HG03342 (cell line): ENCODE measurements at regions not wholly inside any gene's neighbourhood (a gene's known extent, or its start where the extent isn't known, plus 50 kb on each side); places are given as distances from the start of the nearest gene placed in this dataset.

ENCODE experiments used
- ATAC-seq: cut with Tn5 transposase; IDR thresholded peaks from one replicate; pipeline ENCODE4 v1.9.1; 2021; ENCODE audit warnings: mild to moderate bottlenecking, moderate library complexity; ENCODE audit not compliant: unreplicated experiment

DNA sequence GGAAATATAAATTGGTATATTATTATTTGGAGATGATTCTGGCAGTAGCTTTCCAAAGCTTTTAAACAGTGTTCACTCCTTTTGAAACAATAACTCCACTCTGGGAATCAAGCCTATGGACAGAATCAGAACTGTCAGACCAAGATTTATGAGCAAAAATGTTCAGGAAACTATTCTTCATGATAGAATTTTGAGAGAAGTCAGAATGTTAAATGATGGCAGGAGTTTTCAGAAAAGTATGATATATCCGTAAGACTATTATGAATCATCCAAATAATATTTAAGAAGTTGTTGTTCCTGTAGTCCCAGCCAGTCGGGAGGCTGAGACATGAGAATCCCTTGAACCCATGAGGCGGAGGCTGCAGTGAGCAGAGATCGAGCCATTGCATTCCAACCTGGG, 50.5 kb upstream of the ADGRG2 start:
- ATAC-seq: no peak

DNA sequence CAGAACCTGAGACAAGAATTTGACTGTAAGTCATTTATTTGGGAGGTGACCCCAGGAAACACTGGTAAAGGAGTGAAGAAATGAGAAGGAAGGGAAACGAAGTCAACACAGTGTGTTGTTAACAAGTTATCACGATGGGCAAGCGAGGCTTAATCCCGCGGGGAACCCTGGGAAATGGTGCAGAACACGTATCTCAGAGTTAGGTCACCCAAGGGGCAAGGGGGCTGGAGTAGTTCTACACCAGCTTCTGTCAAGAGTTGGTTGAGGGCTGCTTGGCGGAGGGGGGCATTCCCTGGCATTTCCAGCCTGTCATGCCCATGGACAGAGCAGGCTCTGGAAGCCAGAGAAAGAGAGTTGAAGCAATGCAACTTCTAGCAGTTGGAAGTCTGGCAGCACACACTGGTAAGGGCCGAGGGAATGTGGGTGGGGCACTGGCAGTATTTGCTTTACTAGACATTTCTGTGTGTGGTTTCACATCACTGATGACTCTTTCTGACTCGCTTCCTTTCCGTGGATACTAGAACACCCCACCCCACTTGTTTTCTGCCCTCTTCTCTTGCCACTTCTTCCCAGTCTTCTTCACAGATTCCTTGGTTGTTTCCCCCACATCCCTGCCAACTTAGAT, 52.2 kb upstream of the ADGRG2 start:
- ATAC-seq: no peak

GRCh38 chrX:19176901-19177630, 54.8 kb upstream of the ADGRG2 start:
- ATAC-seq: no peak

DNA sequence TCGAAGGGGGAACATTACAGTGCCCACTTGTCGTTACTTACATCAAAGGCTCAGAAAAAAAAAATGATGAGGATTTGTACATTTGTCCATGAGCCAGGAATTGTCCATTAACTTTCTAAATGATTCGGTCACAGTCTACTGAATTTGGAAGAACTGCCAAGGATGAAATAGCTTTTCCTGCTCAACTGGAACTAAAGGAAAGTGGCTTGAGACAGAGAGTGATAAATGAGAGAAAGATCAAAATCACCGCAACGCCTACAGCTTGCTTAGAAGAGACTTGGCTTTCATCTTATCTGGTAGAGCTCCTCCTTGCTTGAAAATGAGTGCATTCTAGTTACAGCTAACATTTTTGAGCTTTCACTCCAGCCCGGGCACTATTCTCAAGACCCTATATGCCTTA, 55.5 kb upstream of the ADGRG2 start:
- no peak for ATAC-seq

- no peak for ATAC-seq
These were observed 56.1 kb upstream of the ADGRG2 start for GRCh38 chrX:19178402-19178801.

DNA sequence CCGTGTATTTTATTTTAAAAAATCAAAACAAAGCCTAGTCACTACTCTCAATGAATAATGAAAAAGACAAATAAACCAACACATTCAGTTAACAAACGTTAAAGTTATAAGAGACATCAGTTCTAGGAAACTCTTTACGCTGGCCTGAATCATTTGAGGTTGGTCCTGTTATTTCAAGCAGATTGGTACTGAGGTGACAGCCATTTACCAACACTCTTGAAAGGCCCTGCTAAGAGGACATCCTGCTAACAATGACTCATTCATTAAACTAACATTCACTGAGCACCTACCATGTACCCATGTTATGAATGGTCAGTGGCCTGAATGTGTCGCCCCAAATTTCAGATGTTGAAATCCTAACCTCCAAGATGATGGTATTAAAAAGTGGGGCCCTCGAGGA, 57.1 kb upstream of the ADGRG2 start:
- no peak for ATAC-seq

DNA sequence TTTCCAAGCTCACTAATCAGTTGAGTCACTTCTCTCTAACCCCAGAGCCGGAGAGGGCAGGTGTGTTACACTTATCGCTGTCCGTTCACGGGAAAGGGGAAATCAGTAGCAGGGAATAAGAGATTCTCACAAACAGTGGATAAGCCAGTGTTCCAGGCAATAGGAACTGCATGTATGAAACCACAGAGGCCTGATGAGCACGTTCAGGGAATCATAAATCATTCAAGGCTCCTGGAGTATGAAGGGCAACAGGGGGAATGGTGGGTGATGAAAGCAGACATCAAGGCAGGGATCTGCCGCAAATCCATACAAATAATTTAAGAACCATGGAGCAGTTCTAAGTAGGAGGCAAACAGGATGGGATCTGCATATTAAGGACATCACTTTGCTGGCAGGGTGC, 59.1 kb upstream of the ADGRG2 start:
- no peak for ATAC-seq

- no peak for ATAC-seq
These were observed 60.5 kb upstream of the ADGRG2 start for GRCh38 chrX:19182785-19183184.

DNA sequence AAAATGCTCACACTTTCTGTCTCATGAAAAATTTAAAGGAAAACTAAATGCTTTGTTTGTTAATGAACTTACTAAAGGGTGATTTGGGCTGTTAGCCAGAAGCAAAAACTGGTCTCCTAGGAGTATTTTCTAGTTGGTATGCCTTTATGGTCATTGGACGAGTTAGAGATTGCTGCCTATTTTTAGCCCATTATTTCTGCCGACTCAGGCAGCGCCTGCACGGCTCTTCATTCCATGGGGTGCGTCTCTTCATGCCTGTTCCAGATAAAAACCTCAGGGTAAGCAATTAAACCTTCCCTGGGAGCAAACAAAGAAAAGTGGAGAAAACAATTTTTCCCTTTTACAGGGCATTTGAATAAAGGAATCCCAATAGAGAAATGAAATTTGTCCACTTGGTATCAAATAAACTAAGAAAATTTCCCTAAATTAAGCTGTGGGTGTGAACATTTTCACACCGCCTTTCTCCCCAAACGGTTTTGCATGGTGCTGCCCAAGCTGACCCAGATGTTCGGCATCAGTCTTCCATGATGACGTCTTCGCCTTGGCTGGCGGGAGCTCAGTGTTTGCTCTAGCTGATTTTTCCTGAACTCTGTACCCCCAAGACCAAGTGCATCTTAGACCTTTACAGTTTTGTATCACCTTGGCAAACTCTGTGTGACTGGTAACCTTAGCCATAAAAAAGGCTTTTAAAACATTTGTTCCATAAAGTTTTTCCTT, 61.7 kb upstream of the ADGRG2 start:
- ATAC-seq: no peak

GRCh38 chrX:19188566-19188965, 66.3 kb upstream of the ADGRG2 start:
- ATAC-seq: no peak

GRCh38 chrX:19190902-19191301, 68.6 kb upstream of the ADGRG2 start:
- ATAC-seq: no peak

DNA sequence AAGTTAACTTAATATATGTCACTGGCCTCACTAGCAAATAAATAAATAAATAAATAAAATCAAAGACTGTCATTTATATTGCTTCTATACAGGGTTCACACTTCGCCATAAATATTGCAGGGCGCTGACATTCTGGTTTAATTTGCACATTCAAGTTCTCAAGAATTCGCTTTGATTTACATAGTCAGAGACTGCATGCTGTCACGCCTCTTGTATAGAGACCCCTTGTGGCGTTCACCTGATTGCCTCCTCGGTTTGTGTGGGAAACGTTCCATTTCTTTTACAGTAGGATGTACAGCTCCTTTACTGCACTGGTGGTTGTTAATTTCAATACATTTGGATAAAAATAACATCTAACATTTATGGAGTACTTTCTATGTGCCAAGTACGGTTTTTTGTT, 71.3 kb upstream of the ADGRG2 start:
- no peak for ATAC-seq

- peak; percentile 40 for ATAC-seq
These were observed 72.3 kb upstream of the ADGRG2 start for GRCh38 chrX:19194285-19195242.

DNA sequence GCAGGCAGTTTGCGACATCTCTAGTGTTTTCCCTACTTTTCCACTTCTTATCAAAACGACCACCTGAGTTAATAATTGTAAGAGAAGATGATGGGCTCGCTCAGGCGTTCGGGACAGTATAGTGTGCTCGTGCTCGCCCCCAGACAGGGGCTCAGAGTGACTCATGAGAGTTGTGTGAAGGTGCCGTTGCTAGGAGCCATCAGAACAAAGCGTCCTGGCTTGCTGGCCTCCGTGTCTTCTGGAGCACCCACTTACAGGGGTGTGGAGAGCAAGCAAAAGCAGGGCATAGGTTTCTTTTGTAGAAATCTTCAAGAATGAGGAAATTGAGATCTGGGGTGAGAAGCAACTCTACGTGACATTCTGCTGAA, 73.0 kb upstream of the ADGRG2 start:
- peak; percentile 58 for ATAC-seq

- no peak for ATAC-seq
These were observed 76.2 kb upstream of the ADGRG2 start for GRCh38 chrX:19198473-19198872.

GRCh38 chrX:19202171-19202570, 79.9 kb upstream of the ADGRG2 start:
- ATAC-seq: no peak

DNA sequence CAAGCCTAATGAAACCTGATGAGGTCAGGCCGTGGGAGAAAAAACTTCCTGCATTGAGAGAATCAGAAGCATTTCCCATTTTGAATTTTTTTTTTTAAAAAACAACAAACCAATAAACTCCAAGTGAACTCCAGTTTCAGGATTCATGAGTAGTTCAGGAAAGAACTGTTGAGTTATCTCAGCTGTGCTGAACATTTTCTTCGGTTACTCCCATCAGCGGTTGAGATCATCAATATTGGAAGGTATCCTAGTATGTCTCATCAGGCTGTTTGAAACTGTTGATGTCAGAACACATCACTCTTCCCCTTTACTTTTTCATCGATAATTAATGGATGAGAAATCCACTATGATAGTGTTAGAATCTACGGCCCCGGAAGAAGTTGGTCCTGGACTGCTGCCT, 82.4 kb upstream of the ADGRG2 start:
- no peak for ATAC-seq

DNA sequence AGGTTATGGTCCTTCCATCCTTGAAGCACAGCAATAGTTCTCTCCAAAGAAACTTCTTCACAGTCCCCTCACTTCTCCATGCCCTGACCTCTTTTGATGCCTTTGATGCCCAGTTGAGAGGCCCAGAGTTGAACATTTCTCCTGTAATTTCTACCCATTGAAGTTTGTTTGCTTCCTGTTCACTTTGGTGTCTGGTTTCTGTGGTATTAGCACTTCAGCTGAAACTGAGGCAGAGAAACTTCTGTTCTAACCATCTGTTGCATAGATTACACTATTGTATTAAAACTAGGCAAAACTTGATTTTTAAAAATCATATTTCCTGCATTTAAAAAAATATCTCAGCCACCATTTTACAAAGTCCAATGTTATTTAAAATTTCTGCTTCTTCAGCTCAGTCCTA, 89.8 kb upstream of the ADGRG2 start:
- ATAC-seq: no peak

GRCh38 chrX:19213610-19214152, 91.4 kb upstream of the ADGRG2 start:
- no peak for ATAC-seq

DNA sequence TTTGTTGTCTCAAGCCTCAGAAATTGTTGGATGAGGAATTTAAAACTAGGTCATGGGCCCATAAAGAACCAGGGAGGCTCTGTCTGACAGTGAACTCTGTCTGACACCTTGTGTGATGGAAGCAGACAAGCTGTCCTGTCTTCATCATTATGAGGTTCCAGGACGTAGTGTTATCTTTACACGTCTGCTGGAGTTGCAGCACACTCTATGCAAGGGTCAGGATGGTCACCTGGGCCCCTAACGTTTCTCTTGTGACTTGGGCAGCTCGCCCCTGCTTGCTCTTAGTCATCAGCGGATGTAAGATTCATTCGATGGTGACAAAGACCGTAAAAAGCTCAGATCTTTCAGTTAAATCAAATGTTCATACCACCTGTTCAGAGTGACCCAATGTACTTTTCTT, 92.0 kb upstream of the ADGRG2 start:
- ATAC-seq: no peak

DNA sequence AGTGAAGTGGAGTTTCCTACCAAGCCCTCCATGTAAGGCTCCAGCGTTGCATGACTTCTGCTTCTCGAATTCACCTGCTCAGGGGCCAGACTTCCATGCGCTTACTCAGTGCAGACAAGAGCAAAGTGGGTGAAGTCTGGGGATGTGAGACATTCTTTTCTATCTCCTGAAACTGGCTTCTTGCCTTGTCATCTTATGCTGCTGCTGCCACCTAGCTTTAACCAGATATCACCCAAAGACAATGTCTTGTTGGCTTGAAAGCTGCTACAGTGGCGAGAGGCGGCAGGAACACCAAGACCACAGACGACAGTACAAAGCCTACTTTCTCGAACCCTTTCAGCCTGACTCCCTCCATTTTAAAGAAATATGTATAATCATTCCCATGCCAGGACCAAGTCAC, 103.6 kb upstream of the ADGRG2 start:
- no peak for ATAC-seq
